ENCODE measurements at regions not wholly inside any gene's neighbourhood (a gene's known extent, or its start where the extent isn't known, plus 50 kb on each side); places are given as distances from the start of the nearest gene placed in this dataset.

DNA sequence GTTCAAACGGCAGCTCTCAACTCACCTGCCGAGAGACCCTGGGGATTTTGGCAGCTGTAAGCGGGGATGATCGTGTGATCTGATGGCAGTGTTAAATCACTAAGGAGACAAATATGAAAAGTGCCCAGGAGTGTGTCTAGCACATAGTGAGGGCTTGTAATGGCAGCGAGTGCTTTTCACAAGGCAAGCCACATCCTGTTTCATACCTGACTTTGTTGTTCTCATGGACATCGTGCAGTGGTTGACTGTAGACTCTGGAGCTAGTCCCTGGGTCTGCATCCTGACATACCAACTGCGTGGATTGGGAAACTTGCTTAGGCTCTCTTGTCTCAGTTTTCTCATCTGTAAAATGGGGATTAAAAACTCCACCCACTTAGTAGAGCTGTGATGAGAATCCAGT, 148.5 kb downstream of the VRK1 start:
- no peaks in the 10 kb centered on the region for H3K9me3 ChIP-seq (ENCODE audit: control insufficient read depth, low read length)
- H3K79me2 ChIP-seq, result no peaks in the 10 kb centered on the region
- no peak overlapping the region for H3K27ac ChIP-seq
- no peak overlapping the region for H3K4me3 ChIP-seq (ENCODE audit: low read depth, low read length)
- H2AFZ ChIP-seq, result no peak overlapping the region
- no peak overlapping the region for H3K4me2 ChIP-seq (ENCODE audit: low read length)
- TF ChIP-seq, protein P1, sequence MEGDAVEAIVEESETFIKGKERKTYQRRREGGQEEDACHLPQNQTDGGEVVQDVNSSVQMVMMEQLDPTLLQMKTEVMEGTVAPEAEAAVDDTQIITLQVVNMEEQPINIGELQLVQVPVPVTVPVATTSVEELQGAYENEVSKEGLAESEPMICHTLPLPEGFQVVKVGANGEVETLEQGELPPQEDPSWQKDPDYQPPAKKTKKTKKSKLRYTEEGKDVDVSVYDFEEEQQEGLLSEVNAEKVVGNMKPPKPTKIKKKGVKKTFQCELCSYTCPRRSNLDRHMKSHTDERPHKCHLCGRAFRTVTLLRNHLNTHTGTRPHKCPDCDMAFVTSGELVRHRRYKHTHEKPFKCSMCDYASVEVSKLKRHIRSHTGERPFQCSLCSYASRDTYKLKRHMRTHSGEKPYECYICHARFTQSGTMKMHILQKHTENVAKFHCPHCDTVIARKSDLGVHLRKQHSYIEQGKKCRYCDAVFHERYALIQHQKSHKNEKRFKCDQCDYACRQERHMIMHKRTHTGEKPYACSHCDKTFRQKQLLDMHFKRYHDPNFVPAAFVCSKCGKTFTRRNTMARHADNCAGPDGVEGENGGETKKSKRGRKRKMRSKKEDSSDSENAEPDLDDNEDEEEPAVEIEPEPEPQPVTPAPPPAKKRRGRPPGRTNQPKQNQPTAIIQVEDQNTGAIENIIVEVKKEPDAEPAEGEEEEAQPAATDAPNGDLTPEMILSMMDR (IDR thresholded peaks at IDR 0.05), result no peak
- no peaks in the 10 kb centered on the region for H3K4me1 ChIP-seq
- no peaks in the 10 kb centered on the region for H3K27me3 ChIP-seq (ENCODE audit: control insufficient read depth, insufficient read depth, low read length)
- no peaks in the 10 kb centered on the region for H3K36me3 ChIP-seq (ENCODE audit: control insufficient read depth, insufficient read depth, low read length)
- no peak overlapping the region for H3K9ac ChIP-seq

DNA sequence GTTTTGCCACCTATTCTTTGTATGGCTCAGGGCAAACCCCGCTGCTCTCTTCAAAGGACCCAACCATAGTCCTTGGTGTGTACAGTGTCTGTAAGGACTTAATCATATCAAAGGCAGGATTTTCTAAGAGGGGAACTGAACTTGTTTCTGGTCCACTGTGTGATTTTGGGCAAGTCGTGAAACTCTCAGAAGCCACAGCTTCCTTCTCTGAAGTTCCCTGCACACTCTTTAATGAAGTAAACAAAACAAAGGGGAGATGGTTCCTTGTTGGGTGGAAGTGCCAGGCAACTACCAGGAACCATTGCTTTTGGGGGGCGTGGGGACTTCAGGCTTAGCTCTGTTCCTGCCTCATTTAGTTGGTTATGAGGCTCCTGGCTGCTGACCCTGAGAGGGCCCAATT, 152.4 kb downstream of the VRK1 start:
- Histone ChIP-seq H3K79me2 (no peaks in the 10 kb centered on the region), H3K27me3 (ENCODE audit: control insufficient read depth, insufficient read depth, low read length) (no peaks in the 10 kb centered on the region), H2AFZ (no peak overlapping the region), H3K36me3 (ENCODE audit: control insufficient read depth, insufficient read depth, low read length) (no peaks in the 10 kb centered on the region), H3K4me2 (ENCODE audit: low read length) (no peak overlapping the region), H3K4me1 (no peaks in the 10 kb centered on the region), H3K27ac (no peak overlapping the region), H3K9ac (no peak overlapping the region), H3K4me3 (ENCODE audit: low read depth, low read length) (no peak overlapping the region), H3K9me3 (ENCODE audit: control insufficient read depth, low read length) (no peaks in the 10 kb centered on the region)
- TF ChIP-seq, protein P1 (IDR thresholded peaks at IDR 0.05), result no peak

DNA sequence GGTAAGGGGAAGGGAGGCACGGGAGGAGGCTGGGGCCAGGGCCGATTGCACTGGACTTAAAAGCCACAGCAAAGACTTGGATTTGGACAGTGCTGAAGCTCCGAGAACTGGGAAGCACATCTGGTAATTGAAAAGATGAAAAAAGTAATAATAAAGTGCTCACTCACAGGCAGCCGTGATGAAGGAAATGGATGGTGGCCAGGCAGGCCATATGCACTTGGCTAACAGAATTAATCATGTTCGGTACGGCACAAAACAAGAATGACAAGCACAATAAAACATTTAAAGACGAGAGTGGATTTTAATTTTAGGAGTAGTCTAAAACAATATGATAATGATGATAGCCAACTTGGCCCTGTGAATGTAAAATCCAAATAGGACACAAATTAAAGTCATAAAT, 154.3 kb downstream of the VRK1 start:
- H2AFZ ChIP-seq, result no peak overlapping the region
- no peak overlapping the region for H3K4me2 ChIP-seq (ENCODE audit: low read length)
- H3K4me3 ChIP-seq (ENCODE audit: low read depth, low read length), result no peak overlapping the region
- no peaks in the 10 kb centered on the region for H3K79me2 ChIP-seq
- no peaks in the 10 kb centered on the region for H3K36me3 ChIP-seq (ENCODE audit: control insufficient read depth, insufficient read depth, low read length)
- H3K9ac ChIP-seq, result no peak overlapping the region
- no peaks in the 10 kb centered on the region for H3K9me3 ChIP-seq (ENCODE audit: control insufficient read depth, low read length)
- TF ChIP-seq, protein P1 (IDR thresholded peaks at IDR 0.05), result no peak
- H3K27ac ChIP-seq, result no peak overlapping the region
- no peaks in the 10 kb centered on the region for H3K27me3 ChIP-seq (ENCODE audit: control insufficient read depth, insufficient read depth, low read length)
- no peaks in the 10 kb centered on the region for H3K4me1 ChIP-seq

DNA sequence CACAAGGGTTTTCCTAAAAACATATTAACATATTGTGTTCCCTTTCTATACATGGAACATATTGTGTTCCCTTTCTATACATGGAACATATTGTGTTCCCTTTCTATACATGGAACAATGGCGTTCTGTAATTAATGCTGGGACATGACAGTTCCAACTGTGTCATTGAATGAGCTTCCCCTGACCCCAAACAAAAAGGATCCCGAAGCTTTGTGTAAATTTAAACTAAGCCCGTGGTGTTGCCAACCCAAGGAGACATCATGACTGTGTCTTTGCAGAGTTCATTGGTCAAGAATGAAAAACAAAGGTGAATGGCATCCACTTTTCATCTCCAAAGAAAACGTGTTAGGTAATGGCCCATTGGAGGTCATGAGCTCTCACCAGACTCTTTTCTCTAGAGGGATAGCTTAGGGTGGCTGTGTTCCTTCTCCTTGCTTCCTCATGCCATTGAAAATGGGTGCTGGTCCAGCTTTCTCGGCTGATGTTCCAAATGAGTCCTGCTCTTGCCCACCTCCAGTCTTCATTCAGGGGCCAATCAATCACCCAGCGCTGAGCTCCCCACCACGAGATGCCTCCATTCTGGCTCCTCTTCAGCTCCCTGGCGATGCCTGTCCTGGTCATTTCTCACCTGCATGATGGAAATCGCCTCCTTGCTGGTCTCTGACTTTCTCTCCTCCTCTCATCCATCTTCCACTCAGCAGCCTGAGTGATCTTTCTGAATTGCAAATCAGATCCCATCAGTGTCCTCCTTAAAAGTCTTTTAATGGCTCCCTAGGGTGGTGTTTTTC, 156.1 kb downstream of the VRK1 start:
- H3K9ac ChIP-seq, result no peak overlapping the region
- no peak overlapping the region for H3K27ac ChIP-seq
- no peak overlapping the region for H3K4me3 ChIP-seq (ENCODE audit: low read depth, low read length)
- H3K27me3 ChIP-seq (ENCODE audit: control insufficient read depth, insufficient read depth, low read length), result no peaks in the 10 kb centered on the region
- no peaks in the 10 kb centered on the region for H3K4me1 ChIP-seq
- TF ChIP-seq, protein P1 (IDR thresholded peaks at IDR 0.05), result no peak
- H3K36me3 ChIP-seq (ENCODE audit: control insufficient read depth, insufficient read depth, low read length), result no peaks in the 10 kb centered on the region
- H2AFZ ChIP-seq, result no peak overlapping the region
- no peak overlapping the region for H3K4me2 ChIP-seq (ENCODE audit: low read length)
- H3K9me3 ChIP-seq (ENCODE audit: control insufficient read depth, low read length), result no peaks in the 10 kb centered on the region
- H3K79me2 ChIP-seq, result no peaks in the 10 kb centered on the region

DNA sequence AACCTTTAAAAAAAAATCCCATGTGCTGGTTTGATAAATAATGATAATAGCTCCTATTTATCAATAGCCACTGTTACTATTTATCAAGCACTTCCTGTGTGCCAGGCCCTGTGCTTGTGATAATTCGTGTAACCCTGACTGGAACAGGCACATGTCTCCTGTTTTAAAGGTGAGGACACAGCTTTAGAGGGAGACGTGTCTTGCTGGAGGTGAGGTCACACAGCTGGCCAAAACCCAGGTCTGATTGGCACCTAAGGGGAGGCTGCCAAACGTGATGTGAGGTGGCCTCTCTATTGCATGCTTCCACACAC, 156.6 kb downstream of the VRK1 start:
- TF ChIP-seq, protein P1 (IDR thresholded peaks at IDR 0.05), result no peak
- Histone ChIP-seq H3K9ac (no peak overlapping the region), H3K27me3 (ENCODE audit: control insufficient read depth, insufficient read depth, low read length) (no peaks in the 10 kb centered on the region), H3K36me3 (ENCODE audit: control insufficient read depth, insufficient read depth, low read length) (no peaks in the 10 kb centered on the region), H2AFZ (no peak overlapping the region), H3K4me2 (ENCODE audit: low read length) (no peak overlapping the region), H3K27ac (no peak overlapping the region), H3K9me3 (ENCODE audit: control insufficient read depth, low read length) (no peaks in the 10 kb centered on the region), H3K4me1 (no peaks in the 10 kb centered on the region), H3K4me3 (ENCODE audit: low read depth, low read length) (no peak overlapping the region), H3K79me2 (no peaks in the 10 kb centered on the region)
